NCI-H2081 treated with DMSO at 0.1 percent for 48 hours (cell line): ENCODE measurements at regions not wholly inside any gene's neighbourhood (a gene's known extent, or its start where the extent isn't known, plus 50 kb on each side); places are given as distances from the start of the nearest gene placed in this dataset.

ENCODE experiments used
- DNase-seq: peaks from one replicate; lab custom pipeline; 2025; lab: John Stamatoyannopoulos, UW

DNA sequence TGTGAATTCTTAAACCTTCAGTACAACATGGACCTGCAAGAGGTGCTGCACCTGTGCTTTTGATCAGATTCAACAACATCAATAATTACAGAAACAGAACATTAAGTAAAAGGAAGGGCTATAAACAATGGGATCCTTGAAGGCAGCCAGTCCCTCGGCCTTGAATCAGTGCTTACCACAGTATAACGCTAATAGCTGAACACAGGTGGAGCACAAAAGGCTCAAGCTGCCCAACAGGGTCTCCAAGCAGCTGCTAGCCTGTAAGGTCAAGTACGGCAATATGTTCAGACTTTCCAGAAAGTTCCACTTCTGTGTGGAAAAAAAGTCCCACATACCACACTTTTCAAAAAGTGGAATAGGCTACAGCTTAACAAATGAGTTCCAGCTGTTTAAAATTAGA is 61.9 kb upstream of the ITGA1 start:
- DNase-seq, result no peak

DNA sequence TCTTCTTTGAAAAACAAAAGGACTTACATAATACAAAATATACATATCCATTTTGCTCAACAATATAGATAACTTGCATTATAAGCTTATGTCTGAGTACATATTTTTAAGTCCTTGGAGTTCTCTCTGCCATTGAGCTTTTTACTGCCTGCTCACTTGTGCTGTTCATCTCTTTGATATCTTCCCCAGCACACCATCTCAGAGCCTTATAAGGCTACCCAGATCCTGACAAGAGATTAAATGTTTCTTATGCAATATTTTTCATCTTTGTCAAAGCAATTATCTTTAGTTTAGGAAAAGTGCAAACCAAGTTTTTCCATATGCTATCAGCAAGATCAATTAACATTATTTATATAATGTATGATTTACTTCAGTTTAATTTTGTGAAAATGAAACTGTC is 60.7 kb upstream of the ITGA1 start:
- no peak for DNase-seq

DNA sequence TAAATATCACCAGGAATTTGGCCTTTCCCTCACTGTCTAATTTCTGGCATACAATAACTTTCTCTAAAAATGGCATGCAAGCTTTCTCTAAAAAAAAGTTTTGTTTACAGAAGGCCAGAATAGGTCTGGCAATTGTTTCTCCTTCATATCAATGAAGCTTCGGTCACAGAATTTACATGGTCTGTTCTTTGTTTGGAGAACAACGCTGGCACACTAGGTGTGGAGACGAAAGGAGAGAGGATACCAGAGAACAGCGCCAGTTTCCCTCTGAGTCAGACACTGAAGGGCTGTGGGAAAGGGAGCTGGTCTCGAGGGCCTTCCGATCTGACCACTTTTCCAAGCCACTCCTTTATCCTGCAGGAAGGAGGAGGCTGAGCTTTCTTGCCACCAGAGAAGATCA is 60.1 kb upstream of the ITGA1 start:
- no peak for DNase-seq

DNA sequence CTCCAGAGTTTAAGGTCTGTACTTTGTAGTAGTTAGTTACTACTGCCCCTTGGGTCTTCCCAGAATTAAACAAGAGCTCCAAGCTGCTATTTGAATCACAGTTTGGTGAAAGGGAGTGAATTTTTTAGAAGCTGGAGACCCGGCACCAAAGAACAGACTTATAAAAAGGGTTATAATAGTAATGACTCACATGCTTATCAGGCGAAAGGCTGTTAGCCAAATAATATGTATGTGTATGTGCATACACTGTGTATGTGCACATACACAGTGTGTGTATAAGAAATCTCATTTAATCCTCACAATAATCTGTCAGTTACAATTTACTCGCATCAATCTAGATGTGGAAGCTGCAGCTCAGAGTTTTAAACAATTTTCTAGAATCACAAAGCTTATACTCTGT is 59.5 kb upstream of the ITGA1 start:
- DNase-seq, result no peak

DNA sequence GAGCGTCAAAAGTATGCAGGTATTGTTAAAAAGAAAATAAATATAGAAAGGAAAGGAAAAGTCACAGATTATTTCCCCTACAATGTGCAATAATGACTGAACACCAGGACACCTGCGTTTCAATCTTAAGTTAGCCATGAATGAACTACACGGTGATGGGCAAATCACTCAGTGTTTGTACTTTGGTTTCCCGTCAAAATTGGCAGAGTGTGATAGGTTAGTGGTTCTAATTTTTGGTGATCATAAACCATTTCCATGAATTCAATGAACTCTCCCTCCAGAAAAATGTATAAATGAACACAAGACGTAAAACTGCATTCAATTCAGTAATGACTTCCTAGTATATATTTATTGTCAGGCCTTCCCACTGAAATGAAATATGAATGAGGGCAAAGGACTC is 59.0 kb upstream of the ITGA1 start:
- DNase-seq, result no peak

DNA sequence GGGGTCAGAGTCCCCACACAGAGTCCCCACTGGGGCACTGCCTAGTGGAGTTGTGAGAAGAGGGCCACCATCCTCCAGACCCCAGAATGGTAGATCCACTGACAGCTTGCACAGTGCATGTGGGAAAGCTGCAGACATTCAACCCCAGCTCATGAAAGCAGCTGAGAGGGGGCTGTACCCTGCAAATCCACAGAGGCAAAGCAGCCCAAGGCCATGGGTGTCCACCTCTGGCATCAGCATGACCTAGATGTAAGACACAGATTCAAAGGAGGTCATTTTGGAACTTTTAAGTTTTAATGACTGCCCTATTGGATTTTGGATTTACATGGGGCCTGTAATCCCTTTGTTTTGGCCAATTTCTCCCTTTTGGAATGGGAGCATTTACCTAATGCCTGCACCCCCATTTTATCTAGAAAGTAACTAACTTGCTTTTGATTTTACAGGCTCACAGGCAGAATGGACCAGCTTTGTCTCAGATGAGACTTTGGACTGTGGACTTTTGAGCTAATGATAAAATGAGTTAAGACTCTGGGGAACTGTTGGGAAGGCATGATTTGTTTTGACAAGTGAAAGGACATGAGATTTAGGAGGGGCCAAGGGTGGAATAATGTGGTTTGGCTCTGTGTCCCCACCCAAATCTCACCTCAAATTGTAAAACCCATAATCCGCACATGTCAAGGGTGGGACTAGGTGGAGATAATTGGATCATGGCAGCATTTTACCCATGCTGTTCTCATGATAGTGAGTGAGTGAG is 56.3 kb upstream of the ITGA1 start:
- DNase-seq, result no peak

DNA sequence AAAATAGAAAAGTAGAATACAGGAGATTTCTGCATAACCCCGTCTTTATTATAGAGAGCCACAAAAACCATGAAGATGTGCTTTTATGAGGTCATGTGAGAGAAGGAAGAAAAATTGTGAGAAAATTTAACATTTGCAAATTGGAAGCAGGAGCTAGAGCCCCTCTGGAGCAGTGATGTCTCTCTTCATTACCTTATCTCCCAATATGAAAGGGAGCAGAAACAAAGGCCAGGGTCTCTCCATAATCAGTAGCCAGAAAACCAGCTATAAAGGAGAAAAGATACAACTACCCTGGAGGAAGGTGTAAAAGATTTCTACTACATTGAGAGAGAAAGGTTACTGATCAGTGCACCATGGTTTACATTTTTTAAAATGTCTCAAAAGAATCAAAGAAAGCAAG is 53.2 kb upstream of the ITGA1 start:
- DNase-seq, result no peak

DNA sequence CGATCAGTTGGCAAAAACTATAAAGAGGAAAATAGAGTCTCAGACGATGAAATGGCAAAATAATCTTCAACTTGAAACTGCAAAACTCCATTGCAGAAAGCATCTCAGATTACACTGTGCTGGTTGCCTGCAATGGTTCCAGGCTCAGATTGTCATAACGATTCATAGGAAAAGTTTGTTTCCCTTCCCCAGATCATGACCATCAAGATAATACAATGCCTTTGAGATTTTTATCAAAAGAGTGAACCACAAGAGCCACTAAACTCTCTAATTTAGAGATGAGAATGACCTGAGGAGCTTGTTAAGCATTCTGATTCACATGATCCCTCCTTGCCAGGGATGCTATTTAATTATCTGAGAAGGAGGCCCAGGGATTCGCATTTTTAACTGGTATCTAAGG is 52.6 kb upstream of the ITGA1 start:
- no peak for DNase-seq
